Fibroblast of skin of left quadriceps (primary cell): ENCODE measurements at regions not wholly inside any gene's neighbourhood (a gene's known extent, or its start where the extent isn't known, plus 50 kb on each side); places are given as distances from the start of the nearest gene placed in this dataset.
"Not testable (repeated sequence)": the region's sequence is repeated elsewhere in the genome, so short reads cannot be mapped to it uniquely, and the experiment has no call there.

Experiments
- DNase-seq, 2 experiments: peaks; one replicate each; pipeline ENCODE4 v3.0.0-alpha.2; 2013; ENCODE audit warnings: low read depth in 2 of 2

DNA sequence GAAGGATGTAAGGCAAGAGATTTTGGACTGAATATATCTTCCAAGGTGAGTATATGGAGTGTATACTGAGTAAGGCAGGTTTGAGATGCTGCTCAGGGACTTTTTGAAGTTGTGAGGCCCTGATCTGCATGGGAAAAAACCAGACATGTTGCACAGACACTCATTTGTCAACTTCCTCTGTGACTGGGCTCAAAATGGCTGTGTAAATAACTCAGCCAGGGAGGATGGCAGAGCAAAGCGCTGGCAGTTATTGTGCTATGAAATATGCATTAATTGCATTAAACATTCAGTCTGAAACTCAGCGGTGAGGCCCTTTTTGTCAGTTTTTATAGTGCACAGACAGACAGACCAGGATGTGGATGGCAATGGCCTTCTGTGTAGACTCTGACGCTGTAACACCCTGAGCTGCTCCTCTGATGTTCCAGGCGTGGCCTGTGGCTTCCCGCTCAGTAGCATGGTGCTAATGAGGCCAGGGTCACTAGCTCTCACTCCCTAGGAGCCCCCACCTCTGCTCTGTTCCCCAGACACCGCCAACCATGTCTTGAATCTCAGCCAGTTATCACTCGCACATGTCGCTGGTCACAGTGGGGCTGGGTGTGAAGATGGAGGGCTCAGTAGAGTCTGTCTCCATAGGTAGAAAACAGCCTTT is 307.0 kb upstream of the PROX1 start:
- DNase-seq = no peak

DNA sequence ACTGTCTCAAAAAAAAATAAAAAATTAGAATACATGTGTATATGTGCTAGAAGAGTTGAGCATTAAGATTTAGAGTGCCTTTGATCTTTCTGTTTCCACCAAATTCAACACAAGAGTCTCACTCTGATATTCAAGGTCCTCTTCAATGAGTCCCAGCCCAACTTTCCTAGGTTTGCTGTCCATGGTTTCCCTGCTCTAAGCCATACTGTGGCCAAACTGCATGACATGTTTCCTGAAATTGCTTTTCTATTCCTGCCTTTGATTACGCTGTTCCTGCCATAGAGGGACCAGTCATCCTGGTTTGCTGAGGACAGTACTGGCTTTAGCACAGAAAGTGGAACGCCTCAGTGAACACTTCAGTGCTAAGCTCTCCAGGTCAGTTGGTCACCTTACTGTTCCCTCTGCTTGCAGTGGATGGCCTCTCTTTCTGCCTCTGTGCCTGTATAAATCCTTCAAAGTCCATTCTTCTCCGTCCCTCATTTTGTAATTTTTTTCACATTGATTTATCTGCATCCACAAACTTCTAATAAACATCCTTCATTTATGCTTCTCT is 305.9 kb upstream of the PROX1 start:
- DNase-seq = no peak

DNA sequence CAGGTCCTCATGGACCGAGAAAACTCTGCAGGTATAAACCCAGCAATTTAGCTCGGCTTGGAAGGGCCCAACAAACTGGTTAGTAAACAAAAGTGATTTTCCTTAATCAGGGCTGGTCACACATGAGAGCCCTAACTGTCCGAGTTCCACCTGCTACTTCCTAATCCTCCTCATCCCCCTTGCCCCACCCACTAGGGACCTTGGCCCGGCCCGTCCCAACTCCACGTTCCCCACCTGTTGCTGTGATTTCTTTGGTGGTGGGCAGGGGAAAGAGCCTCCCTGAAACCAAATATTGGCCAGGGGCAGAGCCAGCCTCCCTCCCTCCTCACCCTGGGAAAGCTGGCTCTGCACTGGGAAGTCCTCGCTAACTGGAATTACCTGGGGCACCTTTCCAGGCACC is 304.2 kb upstream of the PROX1 start:
- DNase-seq = no peak

DNA sequence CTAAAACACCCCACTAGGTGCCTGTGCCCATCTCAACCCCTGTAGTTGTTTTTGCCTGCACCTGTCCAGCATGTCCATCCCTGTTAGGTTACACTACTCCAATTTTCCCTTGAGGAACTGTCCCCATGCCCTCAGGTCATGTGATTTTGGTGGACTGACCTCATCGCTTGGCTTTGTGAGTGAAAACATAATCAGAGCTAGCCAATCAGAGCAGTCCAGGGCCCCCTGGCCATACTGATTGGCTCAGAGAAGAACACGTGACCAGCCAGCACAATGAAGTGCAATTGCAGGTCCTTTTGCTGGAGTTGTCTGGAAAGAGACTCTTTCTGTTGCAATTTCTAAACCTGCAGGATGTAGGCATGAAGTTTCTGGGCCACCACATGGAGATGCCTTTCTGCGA is 303.3 kb upstream of the PROX1 start:
- no peak for DNase-seq

DNA sequence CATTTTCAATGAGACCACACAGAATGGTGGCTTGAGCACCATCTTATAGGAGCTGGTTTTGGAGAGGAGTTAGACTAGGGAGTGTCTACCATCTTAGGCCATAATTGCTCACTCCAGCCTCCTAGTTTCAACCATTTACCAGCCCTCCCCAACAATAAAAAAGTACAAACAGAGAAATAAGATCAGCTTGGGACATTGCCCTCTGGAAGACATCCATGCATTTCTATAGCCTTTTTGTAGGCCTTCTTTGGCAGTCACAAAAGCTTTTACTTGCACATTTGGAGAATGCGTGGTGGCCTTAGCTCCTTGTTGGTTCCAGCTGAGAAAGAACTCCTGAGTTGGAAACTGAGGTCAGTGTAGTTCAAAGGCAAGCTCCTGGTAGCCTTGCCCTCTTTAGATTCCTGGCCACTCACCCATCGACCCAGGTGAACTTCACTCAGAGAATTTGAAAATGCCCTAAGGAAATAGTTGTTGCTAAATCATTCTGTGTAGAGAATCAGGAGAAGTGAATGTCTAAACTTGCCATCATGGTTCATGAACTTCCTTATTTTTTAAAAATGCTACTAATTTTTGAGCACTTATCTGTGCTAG is 301.7 kb upstream of the PROX1 start:
- DNase-seq = no peak

DNA sequence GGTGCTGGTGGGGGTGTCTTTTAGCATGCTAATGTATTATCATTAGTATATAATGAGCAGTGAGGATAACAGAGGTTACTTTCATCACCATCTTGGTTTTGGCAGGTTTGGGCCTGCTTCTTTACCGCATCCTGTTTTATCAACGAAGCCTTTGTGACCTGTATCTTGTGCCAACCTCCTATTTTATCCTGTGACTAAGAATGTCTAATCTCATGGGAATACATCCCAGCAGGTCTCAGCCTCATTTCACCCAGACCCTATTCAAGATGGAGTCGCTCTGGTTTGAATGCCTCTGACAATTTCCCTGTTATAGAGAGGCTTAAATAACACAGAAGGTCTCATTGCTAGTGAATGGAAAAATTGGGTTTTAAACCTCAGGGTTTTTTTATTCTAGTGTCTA is 300.8 kb upstream of the PROX1 start:
- DNase-seq = no peak

DNA sequence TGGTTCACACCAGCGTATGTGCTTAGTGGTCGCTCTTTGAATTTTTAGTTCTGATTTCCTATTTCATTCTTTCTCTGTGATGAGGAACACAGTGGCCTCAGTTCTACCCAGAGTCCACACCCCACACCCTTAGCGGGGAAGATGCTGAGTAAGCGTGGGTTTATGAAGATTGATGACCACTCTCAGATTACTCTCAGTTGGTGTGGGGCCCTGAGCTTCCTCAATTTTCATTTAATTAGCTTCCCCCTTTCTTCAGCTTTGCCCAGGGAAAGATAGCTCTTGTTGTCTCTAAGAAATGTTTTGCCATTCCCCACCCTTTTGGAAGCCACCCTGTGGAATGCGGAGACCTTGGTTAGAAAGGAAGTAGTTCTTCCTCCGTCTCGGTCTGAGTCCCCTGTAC is 299.9 kb upstream of the PROX1 start:
- no peak for DNase-seq

DNA sequence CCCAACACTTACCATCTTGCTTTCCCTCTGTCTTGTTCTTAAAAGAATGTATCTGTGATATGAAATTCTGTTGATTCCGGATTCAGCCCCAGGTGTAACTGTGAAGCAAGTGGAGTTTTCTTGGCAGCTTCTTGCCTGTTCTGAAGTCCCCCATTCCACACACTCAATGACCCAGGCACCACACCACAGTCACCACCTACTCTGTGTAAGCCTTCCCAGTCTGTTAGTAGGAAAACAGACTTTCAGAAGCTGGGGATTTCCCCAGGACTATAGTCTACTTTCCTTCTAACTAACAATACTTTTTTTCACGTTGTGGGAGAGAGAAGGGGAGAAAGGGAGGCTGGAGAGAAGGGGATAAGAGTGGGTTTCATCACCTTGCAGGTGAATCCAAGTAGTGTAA is 299.1 kb upstream of the PROX1 start:
- no peak for DNase-seq

DNA sequence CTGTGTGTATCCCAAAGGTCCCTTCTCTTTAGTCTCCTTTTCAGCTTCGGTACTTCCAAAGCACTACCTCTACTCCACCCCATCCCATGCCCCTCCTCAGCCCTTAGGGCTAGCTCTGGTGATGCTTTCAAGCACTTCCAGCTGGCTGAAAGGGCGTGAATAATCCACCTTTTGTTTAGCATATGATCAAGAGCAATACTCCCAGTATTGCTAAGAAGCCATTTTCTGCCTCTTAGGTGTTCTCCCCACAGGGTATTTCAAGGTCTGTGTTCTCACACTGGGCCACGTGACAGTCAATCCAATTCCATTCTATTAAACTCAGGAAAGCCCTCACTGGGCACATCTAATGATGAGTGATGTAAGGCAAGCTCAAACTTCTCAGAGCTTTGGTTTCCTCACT is 298.5 kb upstream of the PROX1 start:
- no peak for DNase-seq

DNA sequence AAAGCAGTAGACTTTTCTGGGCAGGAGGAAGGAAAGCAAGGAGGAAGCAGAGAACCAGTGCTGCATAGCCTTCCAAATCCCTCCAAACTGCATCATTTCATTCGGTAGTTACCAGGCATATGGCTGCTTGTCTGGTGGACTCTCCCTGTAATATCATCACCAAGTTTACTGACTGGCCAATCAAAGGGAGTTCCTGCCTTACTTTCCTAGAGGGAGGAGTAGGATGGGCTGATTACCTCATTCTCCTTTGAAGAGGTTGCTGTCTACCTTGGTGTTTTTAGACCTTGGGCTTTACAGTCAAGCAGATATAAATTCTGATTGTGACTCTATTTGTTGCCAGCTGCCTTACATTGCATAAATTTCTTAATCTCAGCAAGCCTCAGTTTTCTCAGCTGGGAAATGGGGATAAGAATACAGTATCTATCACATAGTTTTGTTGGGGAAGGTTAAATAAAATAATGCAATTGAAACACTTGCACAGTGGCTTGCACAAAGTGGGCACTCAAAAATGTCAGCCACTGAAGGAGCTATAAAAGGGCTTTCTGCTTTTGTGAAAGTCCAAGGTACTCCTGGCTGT is 297.3 kb upstream of the PROX1 start:
- DNase-seq = no peak

DNA sequence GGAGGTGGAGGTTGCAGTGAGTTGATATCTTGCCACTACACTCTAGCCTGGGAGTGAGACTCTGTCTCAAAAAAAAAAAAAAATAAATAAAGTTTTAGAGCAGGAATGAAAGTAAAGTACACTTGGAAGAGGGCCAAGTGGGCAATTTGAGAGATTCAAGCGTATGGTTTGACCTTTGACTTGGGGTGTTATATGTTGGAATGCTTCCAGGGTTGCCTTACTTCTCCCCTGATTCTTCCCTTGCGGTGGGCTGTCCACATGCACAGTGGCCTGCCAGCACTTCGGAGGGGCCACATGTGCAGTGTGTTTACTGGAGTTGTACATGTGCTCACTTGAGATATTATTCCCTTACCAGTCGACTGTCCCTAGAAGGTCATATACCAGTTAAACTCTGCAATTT is 295.5 kb upstream of the PROX1 start:
- DNase-seq = no peak

DNA sequence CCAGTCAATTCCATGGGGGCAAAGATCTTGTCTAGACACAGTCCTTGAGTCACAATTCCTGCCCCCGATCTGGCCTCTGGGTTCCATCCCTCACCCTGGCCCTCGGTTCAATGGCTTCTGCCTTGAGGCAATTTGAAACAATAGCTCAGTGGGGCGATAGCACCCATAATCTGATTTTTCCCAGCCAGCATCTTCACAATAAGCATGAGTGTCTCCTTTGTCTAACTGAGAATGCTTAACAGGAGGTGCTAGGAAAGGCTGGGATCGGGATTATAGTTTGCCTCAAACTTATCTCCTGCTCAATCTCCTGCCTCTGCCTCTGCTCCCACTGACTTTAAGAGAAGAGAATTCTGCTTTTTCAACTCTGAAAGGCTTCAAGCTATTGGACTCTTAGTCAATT is 293.9 kb upstream of the PROX1 start:
- no peak for DNase-seq

DNA sequence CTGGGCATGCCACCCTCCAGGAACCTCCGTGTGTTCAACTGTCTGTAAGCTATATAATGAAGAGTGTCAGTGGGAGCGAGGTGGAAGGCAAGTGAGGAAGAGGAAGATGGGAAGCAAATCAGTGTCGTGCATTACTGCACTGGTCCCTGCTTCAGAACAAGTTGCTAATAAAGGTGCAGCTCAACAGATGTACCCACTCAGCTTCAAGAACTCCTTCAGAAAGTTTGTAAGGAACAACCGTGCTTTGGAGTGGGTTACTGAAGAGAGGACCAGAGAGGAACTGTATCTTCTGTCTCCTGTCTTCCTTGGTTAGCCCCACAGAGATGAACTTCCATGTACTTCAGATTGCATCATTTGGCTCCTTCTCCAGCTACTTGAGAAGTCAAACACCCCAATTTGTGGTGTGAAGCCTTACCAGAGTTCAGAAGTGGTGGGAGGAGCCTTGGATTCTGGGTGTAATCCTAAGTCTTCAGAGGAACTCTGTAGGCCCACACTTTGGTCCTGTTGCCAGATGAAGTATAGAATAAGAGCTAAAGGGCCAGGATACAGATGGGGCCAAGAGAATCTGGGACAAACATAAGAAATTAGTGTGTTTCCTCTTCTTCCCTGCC is 290.5 kb upstream of the PROX1 start:
- no peak for DNase-seq

DNA sequence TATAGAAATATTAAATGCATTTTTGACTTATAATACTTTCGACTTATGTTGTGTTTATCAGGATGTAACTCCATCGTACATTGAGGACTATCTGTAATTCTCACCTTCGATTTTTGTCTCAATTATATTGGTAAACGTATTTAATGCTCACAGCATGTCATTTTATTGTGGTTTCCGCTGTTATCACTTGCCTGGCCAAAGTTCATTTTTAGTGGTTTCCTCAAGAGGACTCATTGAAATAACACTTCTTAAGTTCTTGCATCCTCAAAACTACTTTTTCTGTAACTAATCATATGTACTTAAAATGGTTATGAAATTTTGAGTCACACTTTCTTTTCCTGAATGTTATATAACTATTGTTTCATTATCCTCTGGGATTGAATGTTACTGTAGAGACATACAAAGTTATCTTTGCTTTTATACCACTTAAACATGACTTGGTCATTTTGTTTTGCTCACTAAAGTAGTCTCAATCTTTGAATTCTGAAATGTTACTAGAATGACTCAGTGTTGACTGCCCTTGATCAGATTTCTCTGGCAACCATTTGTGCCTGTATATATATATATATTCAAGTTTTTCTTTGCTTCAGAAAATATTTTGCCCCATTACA is 289.6 kb upstream of the PROX1 start:
- no peak for DNase-seq

DNA sequence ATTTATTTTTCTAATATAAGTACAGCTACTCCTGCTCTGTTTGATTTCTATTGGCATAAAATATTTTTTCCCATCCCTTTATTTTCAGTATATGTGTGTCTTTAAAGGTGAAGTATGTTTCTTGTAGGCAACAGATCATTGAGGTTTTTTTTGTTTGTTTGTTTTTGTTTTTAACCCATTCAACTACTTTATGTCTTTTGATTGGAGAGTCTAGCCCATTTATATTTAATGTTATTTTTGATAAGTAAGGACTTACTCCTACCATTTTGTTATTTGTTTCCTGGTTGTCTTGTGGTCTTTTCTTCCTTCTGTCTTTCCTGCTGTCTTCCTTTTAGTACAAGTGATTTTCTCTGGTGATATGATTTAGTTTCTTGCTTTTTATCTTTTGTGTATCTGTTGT is 285.1 kb upstream of the PROX1 start:
- DNase-seq = no peak

DNA sequence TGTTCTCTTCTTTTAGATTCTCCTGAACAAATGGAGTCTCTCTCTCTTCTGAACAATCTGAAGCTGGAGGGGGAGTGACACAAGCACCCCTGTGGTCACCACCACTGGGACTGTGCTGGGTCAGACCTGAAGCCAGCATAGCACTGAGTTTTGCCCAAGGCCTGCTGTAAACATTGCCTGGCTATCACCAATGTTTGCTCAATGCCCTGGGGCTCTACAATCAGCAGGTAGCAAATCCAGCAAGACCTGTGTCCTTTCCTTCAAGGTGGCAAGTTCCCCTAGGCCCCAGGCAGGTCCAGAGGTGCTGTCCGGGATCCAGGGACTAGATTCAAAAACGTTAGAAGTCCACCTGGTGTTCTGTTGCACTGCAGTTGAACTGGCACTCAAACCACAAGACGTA is 282.8 kb upstream of the PROX1 start:
- no peak for DNase-seq

DNA sequence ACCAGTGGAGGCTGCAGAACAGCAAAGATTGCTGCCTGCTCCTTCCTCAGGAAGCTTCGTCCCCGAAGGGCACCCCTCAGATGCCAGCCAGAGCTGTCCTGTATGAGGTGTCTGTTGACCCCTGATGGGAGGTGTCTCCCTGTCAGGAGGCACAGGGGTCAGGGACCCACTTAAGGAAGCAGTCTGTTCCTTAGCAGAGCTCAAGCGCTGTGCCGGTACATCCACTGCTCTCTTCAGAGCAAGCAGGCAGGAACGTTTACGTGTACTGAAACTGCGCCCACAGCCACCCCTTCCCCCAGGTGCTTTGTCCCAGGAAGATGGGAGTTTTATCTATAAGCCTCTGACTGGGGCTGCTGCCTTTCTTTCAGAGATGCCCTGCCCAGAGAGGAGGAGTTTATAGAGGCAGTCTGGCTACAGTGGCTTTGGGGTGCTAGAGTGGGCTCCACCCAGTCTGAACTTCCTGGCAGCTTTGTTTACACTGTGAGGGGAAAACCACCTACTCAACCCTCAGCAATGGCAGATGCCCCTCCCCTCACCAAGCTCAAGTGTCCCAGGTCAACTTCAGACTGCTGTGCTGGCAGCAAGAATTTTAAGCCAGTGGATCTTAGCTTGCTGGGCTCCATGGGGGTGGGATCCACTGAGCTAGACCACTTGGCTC is 275.8 kb upstream of the PROX1 start:
- not testable (repeated sequence) for DNase-seq

DNA sequence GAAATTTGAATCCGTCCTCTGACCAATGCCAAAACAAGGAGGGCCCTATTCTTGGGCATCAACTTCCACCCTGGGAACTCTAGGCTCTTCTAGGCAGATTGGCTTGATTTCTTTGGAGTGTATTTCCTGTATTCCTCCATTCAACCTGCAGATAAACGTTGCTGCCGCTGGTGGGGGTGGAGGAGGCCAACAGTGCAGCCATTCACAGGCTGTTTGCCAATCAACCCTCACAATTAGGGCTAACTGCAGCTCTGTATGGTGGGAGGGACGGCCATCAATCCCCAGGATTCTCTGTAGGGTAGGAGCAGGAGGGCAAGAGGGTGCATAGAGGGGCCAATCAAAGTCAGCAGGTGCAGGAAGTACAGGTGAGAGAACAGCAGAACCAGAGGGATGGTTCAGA is 273.1 kb upstream of the PROX1 start:
- DNase-seq = no peak

DNA sequence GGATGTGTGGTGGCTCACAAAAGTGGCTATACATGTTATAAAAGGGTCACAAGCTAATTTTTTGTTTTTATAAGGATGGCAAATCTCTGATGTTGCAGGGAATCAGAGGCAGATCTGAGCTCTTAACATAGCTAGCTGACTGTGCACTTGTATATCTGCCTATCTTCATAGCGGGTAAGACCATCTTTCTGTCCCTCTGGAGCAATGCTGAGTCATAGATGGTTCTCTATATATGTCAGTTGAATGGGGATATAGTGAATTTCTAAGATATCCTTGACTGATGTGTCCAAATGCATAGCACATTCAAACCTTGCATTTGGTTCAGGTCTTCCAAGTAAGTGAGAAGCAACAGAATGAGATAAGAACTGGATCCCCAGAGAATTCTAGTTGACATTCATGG is 272.6 kb upstream of the PROX1 start:
- DNase-seq = no peak

DNA sequence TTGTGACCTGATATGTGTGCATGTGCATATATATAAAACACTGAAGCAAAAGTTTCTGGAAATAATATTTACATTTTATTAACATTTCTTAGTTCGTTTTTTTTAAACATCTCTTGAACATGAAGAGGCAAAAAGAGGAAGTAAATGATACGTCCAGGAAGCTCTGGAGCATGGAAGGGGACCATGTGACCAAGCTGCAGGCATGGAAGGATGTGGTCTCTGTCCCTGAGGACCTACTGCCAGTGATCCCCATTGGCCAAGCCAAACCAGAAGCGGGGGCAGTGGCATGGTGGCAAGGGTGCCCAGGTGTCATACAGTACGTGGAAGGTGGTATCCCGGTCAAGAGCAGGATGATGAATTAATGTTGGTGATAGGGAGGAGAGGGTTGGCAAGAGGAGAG is 268.3 kb upstream of the PROX1 start:
- DNase-seq = no peak

DNA sequence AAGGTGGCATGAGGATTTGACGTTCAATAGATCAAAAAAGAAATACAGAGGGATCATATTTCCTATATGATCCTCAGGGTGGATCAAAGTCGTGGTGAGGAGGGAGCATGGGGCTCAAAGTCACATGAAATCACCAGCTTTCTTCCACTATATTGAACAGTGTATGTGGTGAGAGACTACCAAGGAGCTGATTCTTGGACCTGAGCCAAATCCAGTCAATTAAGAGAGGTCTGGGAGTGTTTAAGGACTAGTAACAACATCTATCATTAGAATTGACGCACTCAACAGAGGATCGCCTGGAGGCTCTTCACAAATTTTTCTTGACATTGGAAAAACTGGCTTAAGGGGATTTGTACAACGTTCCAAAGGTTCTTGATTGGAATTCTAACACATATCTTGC is 267.7 kb upstream of the PROX1 start:
- no peak for DNase-seq

DNA sequence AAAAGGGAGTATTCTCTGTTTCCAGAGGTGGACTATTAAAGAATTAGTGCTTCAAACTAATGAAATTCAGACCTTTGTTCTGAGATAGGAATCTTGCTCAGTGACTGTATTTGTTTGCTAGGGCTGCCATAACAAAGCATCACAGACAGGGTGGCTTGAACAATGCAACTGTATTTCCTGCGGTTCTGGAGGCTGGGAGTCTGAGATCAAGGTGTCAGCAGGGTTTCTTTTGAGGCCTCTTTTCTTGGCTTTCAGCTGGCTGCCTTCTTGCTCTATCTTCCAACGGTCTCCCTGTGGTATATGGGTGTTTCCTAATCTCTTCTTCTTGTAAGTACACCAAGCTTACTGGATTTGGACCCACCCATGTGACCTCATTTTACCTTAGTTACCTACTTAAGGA is 264.6 kb upstream of the PROX1 start:
- no peak for DNase-seq
